ENCODE measurements at regions not wholly inside any gene's neighbourhood (a gene's known extent, or its start where the extent isn't known, plus 50 kb on each side); places are given as distances from the start of the nearest gene placed in this dataset.

DNA sequence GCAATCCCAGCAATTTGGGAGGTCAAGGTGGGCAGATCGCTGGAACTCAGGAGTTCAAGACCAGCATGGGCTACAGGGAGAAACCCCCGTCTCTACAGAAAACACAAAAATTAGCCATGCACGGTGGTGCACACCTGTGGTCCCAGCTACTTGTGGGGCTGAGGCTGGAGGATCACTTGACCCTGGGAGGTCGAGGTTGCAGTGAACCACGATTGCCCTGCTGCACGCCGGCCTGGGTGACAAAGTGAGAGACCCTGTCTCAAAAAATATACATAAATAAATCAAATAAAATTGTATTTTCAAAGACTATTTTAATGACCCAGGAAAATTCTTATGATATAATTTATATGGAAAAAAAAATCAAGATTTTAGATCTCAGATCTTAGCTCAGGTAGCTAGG lies 191.5 kb downstream of the ZFP36L2 start:
- H3K4me3 Mint-ChIP-seq, result no peak overlapping the region
- H3K27me3 Mint-ChIP-seq (ENCODE audit: low read depth, poor library complexity), result peaks cover 7% of the 10 kb centered on the region
- TF ChIP-seq, protein P1, sequence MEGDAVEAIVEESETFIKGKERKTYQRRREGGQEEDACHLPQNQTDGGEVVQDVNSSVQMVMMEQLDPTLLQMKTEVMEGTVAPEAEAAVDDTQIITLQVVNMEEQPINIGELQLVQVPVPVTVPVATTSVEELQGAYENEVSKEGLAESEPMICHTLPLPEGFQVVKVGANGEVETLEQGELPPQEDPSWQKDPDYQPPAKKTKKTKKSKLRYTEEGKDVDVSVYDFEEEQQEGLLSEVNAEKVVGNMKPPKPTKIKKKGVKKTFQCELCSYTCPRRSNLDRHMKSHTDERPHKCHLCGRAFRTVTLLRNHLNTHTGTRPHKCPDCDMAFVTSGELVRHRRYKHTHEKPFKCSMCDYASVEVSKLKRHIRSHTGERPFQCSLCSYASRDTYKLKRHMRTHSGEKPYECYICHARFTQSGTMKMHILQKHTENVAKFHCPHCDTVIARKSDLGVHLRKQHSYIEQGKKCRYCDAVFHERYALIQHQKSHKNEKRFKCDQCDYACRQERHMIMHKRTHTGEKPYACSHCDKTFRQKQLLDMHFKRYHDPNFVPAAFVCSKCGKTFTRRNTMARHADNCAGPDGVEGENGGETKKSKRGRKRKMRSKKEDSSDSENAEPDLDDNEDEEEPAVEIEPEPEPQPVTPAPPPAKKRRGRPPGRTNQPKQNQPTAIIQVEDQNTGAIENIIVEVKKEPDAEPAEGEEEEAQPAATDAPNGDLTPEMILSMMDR (IDR thresholded peaks at IDR 0.05), result no peak
- no peaks in the 10 kb centered on the region for H3K36me3 Mint-ChIP-seq (ENCODE audit: low read depth)
- DNase-seq, result no peak
- peaks cover 73% of the 10 kb centered on the region for H3K4me1 Mint-ChIP-seq
- H3K27ac Mint-ChIP-seq, result no peak overlapping the region
- no peaks in the 10 kb centered on the region for H3K9me3 Mint-ChIP-seq

DNA sequence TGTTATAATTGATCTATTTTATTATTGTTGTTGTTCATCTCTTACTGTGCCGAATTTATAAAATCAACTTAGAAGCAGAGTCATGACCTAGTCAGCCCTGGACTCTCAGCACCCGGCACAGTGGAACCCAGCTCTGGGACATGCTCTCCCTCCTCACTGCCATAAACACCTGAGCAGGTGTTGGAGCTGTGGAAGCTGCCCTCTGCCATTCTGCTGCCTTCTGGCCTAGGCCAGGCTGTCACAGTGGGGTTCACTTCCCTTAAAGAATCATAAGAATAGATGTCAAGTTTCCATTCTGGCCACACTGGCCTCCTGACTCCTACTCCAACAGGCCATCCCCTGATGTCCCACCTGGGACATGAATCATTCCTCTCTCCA lies 192.2 kb downstream of the ZFP36L2 start:
- no peak for DNase-seq
- Mint-ChIP-seq H3K4me1 (peaks cover 71% of the 10 kb centered on the region), H3K27ac (no peak overlapping the region), H3K27me3 (ENCODE audit: low read depth, poor library complexity) (peaks cover 7% of the 10 kb centered on the region), H3K4me3 (no peak overlapping the region), H3K36me3 (ENCODE audit: low read depth) (no peaks in the 10 kb centered on the region), H3K9me3 (no peaks in the 10 kb centered on the region)
- TF ChIP-seq, protein P1 (IDR thresholded peaks at IDR 0.05), result no peak

DNA sequence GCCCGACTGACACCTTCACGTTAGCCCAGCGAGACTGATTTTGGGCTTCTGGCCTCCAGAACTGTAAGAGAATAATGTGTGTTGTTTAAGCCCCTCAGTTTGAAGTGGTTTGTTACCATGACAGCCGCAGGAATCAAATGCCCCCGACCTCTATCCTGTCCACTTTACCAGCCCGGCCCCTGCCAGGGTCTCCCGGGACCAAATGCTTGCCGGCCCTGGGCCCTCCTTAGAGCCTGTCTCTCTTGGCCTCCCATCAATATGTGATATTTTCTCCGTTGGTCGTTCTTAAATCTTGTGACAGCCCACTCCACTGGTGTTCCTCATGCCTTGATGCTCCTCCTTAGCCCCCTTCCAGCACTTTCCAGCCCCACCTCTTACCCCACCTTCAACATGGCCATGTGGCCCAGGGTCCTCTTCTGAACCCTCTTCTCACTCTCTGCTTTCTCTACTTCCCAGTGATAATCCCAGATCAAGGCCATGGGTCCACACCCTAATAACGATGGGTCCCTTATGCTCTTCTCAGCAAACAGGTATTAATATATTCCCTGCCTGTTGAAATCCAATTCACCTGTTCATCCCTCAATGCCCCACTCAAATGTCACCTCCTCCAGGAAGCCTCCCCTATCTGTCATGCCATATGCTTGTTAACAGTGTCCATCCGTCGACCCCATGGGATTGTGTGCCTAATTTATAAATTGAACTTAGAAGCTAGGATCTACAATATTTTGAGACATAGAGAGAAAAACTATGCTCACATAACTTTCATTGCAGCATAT lies 192.8 kb downstream of the ZFP36L2 start:
- Mint-ChIP-seq H3K27ac (no peak overlapping the region), H3K27me3 (ENCODE audit: low read depth, poor library complexity) (peaks cover 7% of the 10 kb centered on the region), H3K36me3 (ENCODE audit: low read depth) (no peaks in the 10 kb centered on the region), H3K4me3 (no peak overlapping the region), H3K4me1 (peaks cover 71% of the 10 kb centered on the region), H3K9me3 (no peaks in the 10 kb centered on the region)
- DNase-seq, result no peak
- TF ChIP-seq, protein P1 (IDR thresholded peaks at IDR 0.05), result no peak

DNA sequence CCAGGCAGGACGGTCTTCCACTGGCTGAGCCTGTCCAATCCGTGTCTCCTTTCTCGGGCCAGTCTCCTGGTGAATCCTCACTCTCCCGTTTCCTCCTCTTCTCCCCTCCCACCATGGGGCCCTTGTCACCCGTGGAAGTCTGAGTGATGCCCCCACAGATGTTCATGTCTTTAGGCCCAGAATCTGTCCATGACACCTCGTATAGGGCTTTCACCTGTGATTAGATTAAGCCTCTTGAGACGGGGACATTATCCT lies 193.5 kb downstream of the ZFP36L2 start:
- no peak for DNase-seq
- Mint-ChIP-seq H3K27me3 (ENCODE audit: low read depth, poor library complexity) (peaks cover 9% of the 10 kb centered on the region), H3K36me3 (ENCODE audit: low read depth) (no peaks in the 10 kb centered on the region), H3K9me3 (no peaks in the 10 kb centered on the region), H3K27ac (no peak overlapping the region), H3K4me3 (no peak overlapping the region), H3K4me1 (peaks cover 71% of the 10 kb centered on the region)
- TF ChIP-seq, protein P1 (IDR thresholded peaks at IDR 0.05), result no peak

- no peak overlapping the region for H3K4me3 Mint-ChIP-seq
- H3K27me3 Mint-ChIP-seq (ENCODE audit: low read depth, poor library complexity), result peaks cover 10% of the 10 kb centered on the region
- TF ChIP-seq, protein P1 (IDR thresholded peaks at IDR 0.05), result no peak
- H3K4me1 Mint-ChIP-seq, result peaks cover 71% of the 10 kb centered on the region
- no peak overlapping the region for H3K27ac Mint-ChIP-seq
- no peak for DNase-seq
- H3K36me3 Mint-ChIP-seq (ENCODE audit: low read depth), result no peaks in the 10 kb centered on the region
- H3K9me3 Mint-ChIP-seq, result no peaks in the 10 kb centered on the region
Observed at GRCh38 chr2:43032213-43033015, 194.0 kb downstream of the ZFP36L2 start.

Data from nephron progenitor cell (in vitro differentiated cells).